A549 (cell line): ENCODE measurements at regions not wholly inside any gene's neighbourhood (a gene's known extent, or its start where the extent isn't known, plus 50 kb on each side); places are given as distances from the start of the nearest gene placed in this dataset.

Source experiments
- ATAC-seq, 2 experiments: fragments of 200-7000 bp in 1 of 2; fragments of >200 bp in 1 of 2; cut with Nextera tagmentation in 1 of 2; cut with Tn5 transposase in 1 of 2; 3 replicates each; pipeline versions ENCODE4 v1.8.0 to v1.9.1; 2018 to 2020; ENCODE audit warnings: mild to moderate bottlenecking in 1 of 2, moderate library complexity in 1 of 2
- CTCF ChIA-PET: fragments of 300-600 bp; sonication (Branson Sonifier 250); formaldehyde crosslinking; extraction: SDS; loops from one replicate; lab custom pipeline; 2021; ENCODE audit warnings: antibody characterized with exemption, inconsistent platforms; lab: Yijun Ruan, JAX
- POLR2A ChIA-PET: fragments of 350-600 bp; formaldehyde crosslinking; extraction: SDS; loops from one replicate; lab custom pipeline; 2021; ENCODE audit warnings: antibody characterized with exemption, inconsistent platforms; lab: Yijun Ruan, JAX
- DNase-seq, 2 experiments: peaks; one replicate each; pipeline versions ENCODE4 v3.0.0 to v3.0.0-alpha.2; 2011 to 2016; ENCODE audit warnings: low read depth in 1 of 2, low spot score in 1 of 2
- FAIRE-seq: peaks from 2 replicates; lab custom pipeline; 2011; peaks lifted over from hg19 to GRCh38; lab: Jason Lieb, UNC
- H3K27ac ChIP-seq, 2 experiments: fragments of >200 bp; sonication (Bioruptor Twin); formaldehyde crosslinking; 3 replicates each; pipeline ENCODE4 v1.5.1; 2016 to 2017
- H3K4me1 ChIP-seq: fragments of >200 bp; sonication (Bioruptor Twin); formaldehyde crosslinking; 3 replicates; pipeline ENCODE4 v1.6.1; 2016
- H3K4me2 ChIP-seq: fragments of >200 bp; sonication (Bioruptor Twin); formaldehyde crosslinking; 3 replicates; pipeline ENCODE4 v1.6.1; 2016
- H3K4me3 ChIP-seq: fragments of >200 bp; sonication (Bioruptor Twin); formaldehyde crosslinking; 3 replicates; pipeline ENCODE4 v1.5.1; 2016
- H3K9me3 ChIP-seq: fragments of >200 bp; sonication (Bioruptor Twin); formaldehyde crosslinking; 3 replicates; pipeline ENCODE4 v1.6.1; 2016
- CHD2 ChIP-seq: fragments of 150-350 bp; IDR thresholded peaks from 2 replicates; pipeline ENCODE4 v1.6.1; 2014; ENCODE audit warnings: low read length; ENCODE audit not compliant: partially characterized antibody
- ESRRA ChIP-seq: fragments of 150-350 bp; IDR thresholded peaks from 2 replicates; pipeline ENCODE4 v1.6.1; 2014; ENCODE audit warnings: mild to moderate bottlenecking, low read length, borderline replicate concordance
- FOSB ChIP-seq: fragments of 250-450 bp; sonication (Bioruptor Pico); IDR thresholded peaks from 2 replicates; pipeline ENCODE4 v1.5.0; 2020; ENCODE audit warnings: mild to moderate bottlenecking, moderate library complexity
- FOSL2 ChIP-seq, 2 experiments: fragments of 450-650 bp in 1 of 2; fragments of >200 bp in 1 of 2; sonication (Bioruptor Twin) in 1 of 2; formaldehyde crosslinking; IDR thresholded peaks; 2 replicates each; pipeline versions ENCODE4 v1.5.0 to v1.6.1; 2016 to 2020; ENCODE audit warnings: mild to moderate bottlenecking in 1 of 2, moderate library complexity in 1 of 2
- GATA3 ChIP-seq: IDR thresholded peaks from 2 replicates; pipeline ENCODE4 v1.6.1; 2012; ENCODE audit warnings: borderline replicate concordance
- HDAC2 ChIP-seq: fragments of 200-600 bp; sonication (generic); IDR thresholded peaks from 2 replicates; pipeline ENCODE4 v1.6.1; 2016
- HES2 ChIP-seq: fragments of >200 bp; sonication (Bioruptor Twin); formaldehyde crosslinking; IDR thresholded peaks from 2 replicates; pipeline ENCODE4 v1.6.1; 2016
- HEYL ChIP-seq: fragments of 250-450 bp; sonication (Bioruptor Pico); IDR thresholded peaks from 2 replicates; pipeline ENCODE4 v1.8.0; 2021; ENCODE audit warnings: mild to moderate bottlenecking, moderate library complexity
- HOXB13 ChIP-seq: fragments of 250-450 bp; sonication (Bioruptor Pico); IDR thresholded peaks from 2 replicates; pipeline ENCODE4 v1.5.0; 2020; ENCODE audit warnings: low read depth, mild to moderate bottlenecking, moderate library complexity
- JUN ChIP-seq, 2 experiments: fragments of >200 bp; sonication (Bioruptor Twin); formaldehyde crosslinking; IDR thresholded peaks; 2 replicates in 1 of 2; 3 replicates in 1 of 2; pipeline ENCODE4 v1.6.1; 2016 to 2017
- KDM1A ChIP-seq: fragments of 200-600 bp; sonication (generic); IDR thresholded peaks from 2 replicates; pipeline ENCODE4 v1.6.1; 2016; ENCODE audit warnings: low read depth, mild to moderate bottlenecking
- MYC ChIP-seq: IDR thresholded peaks from 2 replicates; pipeline ENCODE4 v1.6.1; 2012; ENCODE audit warnings: mild to moderate bottlenecking, inconsistent platforms, low read length, improper control_type of control experiment, borderline replicate concordance
- POLR2A ChIP-seq: IDR thresholded peaks from 2 replicates; pipeline ENCODE4 v1.6.1; 2012; ENCODE audit warnings: mild to moderate bottlenecking, low read length
- POLR2AphosphoS2 ChIP-seq: conservative IDR thresholded peaks from 2 replicates; pipeline ENCODE4 v1.6.1; 2012; ENCODE audit warnings: low read length, improper control_type of control experiment, inconsistent platforms
- RARB ChIP-seq: fragments of 250-450 bp; sonication (Bioruptor Pico); IDR thresholded peaks from 2 replicates; pipeline ENCODE4 v1.8.0; 2021; ENCODE audit warnings: mild to moderate bottlenecking, moderate library complexity
- RCOR1 ChIP-seq: fragments of 150-350 bp; IDR thresholded peaks from 2 replicates; pipeline ENCODE4 v1.6.1; 2014; ENCODE audit warnings: antibody characterized with exemption, low read length, low read depth
- USF2 ChIP-seq: fragments of 450-650 bp; IDR thresholded peaks from 2 replicates; pipeline ENCODE4 v1.6.1; 2014; ENCODE audit warnings: antibody characterized with exemption
- ZC3H11A ChIP-seq: fragments of 450-650 bp; IDR thresholded peaks from 2 replicates; pipeline ENCODE4 v1.6.1; 2014; ENCODE audit warnings: antibody characterized with exemption, mild to moderate bottlenecking
- WGBS: methylation state at CpG from one replicate; pipeline ENCODE4 v1.1.6; 2017; ENCODE audit errors: missing lambda C conversion rate; 5-methylcytosine and 5-hydroxymethylcytosine counted together
- TF ChIP-seq, protein P1 (sequence below): IDR thresholded peaks from 2 replicates; pipeline ENCODE4 v1.6.1; 2012
- TF ChIP-seq, protein P2 (sequence below): fragments of 200-600 bp; sonication (generic); IDR thresholded peaks from 2 replicates; pipeline ENCODE4 v1.6.1; 2016; ENCODE audit warnings: antibody characterized with exemption, mild to moderate bottlenecking, moderate library complexity
- TF ChIP-seq, protein P3 (sequence below): fragments of >200 bp; sonication (Bioruptor Twin); formaldehyde crosslinking; IDR thresholded peaks from 3 replicates; pipeline ENCODE4 v1.5.1; 2016
- TF ChIP-seq, protein P4 (sequence below): fragments of >200 bp; sonication (Bioruptor Twin); formaldehyde crosslinking; IDR thresholded peaks from 3 replicates; pipeline ENCODE4 v1.6.1; 2016

- no peak for ATAC-seq
- Histone ChIP-seq H3K4me1 (no peaks in the 10 kb centered on the region), H3K27ac (no peak overlapping the region), H3K4me2 (no peak overlapping the region), H3K9me3 (no peaks in the 10 kb centered on the region), H3K4me3 (no peak overlapping the region)
- ChIA-PET CTCF (no interaction called here), POLR2A (no interaction called here)
- TF ChIP-seq HES2 (no peak), ESRRA (no peak), HDAC2 (no peak), JUN (IDR thresholded peaks at IDR 0.05) (no peak), USF2 (no peak), FOSL2 (IDR thresholded peaks at IDR 0.05) (no peak), FOSL2 (CRISPR knock-in tag; IDR thresholded peaks at IDR 0.05) (no peak), RARB (CRISPR knock-in tag) (no peak), ZC3H11A (no peak), POLR2AphosphoS2 (no peak)
- TF ChIP-seq, protein P1, sequence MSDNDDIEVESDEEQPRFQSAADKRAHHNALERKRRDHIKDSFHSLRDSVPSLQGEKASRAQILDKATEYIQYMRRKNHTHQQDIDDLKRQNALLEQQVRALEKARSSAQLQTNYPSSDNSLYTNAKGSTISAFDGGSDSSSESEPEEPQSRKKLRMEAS: no peak
- TF ChIP-seq, protein P2, sequence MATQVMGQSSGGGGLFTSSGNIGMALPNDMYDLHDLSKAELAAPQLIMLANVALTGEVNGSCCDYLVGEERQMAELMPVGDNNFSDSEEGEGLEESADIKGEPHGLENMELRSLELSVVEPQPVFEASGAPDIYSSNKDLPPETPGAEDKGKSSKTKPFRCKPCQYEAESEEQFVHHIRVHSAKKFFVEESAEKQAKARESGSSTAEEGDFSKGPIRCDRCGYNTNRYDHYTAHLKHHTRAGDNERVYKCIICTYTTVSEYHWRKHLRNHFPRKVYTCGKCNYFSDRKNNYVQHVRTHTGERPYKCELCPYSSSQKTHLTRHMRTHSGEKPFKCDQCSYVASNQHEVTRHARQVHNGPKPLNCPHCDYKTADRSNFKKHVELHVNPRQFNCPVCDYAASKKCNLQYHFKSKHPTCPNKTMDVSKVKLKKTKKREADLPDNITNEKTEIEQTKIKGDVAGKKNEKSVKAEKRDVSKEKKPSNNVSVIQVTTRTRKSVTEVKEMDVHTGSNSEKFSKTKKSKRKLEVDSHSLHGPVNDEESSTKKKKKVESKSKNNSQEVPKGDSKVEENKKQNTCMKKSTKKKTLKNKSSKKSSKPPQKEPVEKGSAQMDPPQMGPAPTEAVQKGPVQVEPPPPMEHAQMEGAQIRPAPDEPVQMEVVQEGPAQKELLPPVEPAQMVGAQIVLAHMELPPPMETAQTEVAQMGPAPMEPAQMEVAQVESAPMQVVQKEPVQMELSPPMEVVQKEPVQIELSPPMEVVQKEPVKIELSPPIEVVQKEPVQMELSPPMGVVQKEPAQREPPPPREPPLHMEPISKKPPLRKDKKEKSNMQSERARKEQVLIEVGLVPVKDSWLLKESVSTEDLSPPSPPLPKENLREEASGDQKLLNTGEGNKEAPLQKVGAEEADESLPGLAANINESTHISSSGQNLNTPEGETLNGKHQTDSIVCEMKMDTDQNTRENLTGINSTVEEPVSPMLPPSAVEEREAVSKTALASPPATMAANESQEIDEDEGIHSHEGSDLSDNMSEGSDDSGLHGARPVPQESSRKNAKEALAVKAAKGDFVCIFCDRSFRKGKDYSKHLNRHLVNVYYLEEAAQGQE: no peak
- TF ChIP-seq, protein P3, sequence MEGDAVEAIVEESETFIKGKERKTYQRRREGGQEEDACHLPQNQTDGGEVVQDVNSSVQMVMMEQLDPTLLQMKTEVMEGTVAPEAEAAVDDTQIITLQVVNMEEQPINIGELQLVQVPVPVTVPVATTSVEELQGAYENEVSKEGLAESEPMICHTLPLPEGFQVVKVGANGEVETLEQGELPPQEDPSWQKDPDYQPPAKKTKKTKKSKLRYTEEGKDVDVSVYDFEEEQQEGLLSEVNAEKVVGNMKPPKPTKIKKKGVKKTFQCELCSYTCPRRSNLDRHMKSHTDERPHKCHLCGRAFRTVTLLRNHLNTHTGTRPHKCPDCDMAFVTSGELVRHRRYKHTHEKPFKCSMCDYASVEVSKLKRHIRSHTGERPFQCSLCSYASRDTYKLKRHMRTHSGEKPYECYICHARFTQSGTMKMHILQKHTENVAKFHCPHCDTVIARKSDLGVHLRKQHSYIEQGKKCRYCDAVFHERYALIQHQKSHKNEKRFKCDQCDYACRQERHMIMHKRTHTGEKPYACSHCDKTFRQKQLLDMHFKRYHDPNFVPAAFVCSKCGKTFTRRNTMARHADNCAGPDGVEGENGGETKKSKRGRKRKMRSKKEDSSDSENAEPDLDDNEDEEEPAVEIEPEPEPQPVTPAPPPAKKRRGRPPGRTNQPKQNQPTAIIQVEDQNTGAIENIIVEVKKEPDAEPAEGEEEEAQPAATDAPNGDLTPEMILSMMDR: no peak
- no peak for DNase-seq
- 53% methylated on average over 5 of the region's 5 CpGs for WGBS
- FAIRE-seq: no peak
These were observed 455.4 kb downstream of the NUP35 start for GRCh38 chr2:183579686-183580085.

GRCh38 chr2:183592271-183592670, 468.0 kb downstream of the NUP35 start:
- ATAC-seq (no peak), DNase-seq (no peak), FAIRE-seq (no peak)
- H3K27ac ChIP-seq: no peak overlapping the region
- WGBS: 65% methylated on average over 4 of the region's 4 CpGs
- CTCF ChIA-PET: no interaction called here
- H3K4me3 ChIP-seq: no peak overlapping the region
- POLR2A ChIA-PET: no interaction called here
- H3K4me1 ChIP-seq: no peaks in the 10 kb centered on the region
- TF ChIP-seq MYC (no peak), FOSL2 (IDR thresholded peaks at IDR 0.05) (no peak), FOSL2 (CRISPR knock-in tag; IDR thresholded peaks at IDR 0.05) (no peak), FOSB (CRISPR knock-in tag) (no peak), CHD2 (no peak), POLR2A (no peak), KDM1A (no peak)
- no peaks in the 10 kb centered on the region for H3K9me3 ChIP-seq
- H3K4me2 ChIP-seq: no peak overlapping the region

- WGBS: 12% methylated on average over 1 of the region's 1 CpG
- ATAC-seq: no peak
- ChIA-PET CTCF (no interaction called here), POLR2A (no interaction called here)
- H3K4me2 ChIP-seq: no peak overlapping the region
- no peak for DNase-seq
- no peak overlapping the region for H3K27ac ChIP-seq
- no peaks in the 10 kb centered on the region for H3K9me3 ChIP-seq
- no peaks in the 10 kb centered on the region for H3K4me1 ChIP-seq
- H3K4me3 ChIP-seq: no peak overlapping the region
- FAIRE-seq: no peak
- TF ChIP-seq, protein P4, sequence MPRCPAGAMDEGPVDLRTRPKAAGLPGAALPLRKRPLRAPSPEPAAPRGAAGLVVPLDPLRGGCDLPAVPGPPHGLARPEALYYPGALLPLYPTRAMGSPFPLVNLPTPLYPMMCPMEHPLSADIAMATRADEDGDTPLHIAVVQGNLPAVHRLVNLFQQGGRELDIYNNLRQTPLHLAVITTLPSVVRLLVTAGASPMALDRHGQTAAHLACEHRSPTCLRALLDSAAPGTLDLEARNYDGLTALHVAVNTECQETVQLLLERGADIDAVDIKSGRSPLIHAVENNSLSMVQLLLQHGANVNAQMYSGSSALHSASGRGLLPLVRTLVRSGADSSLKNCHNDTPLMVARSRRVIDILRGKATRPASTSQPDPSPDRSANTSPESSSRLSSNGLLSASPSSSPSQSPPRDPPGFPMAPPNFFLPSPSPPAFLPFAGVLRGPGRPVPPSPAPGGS: no peak
- TF ChIP-seq, protein P3: no peak
- TF ChIP-seq HDAC2 (no peak), RCOR1 (no peak), GATA3 (no peak), HEYL (no peak), ZC3H11A (no peak), HOXB13 (CRISPR knock-in tag) (no peak)
These were observed 469.9 kb downstream of the NUP35 start for GRCh38 chr2:183594150-183594549.
